Activated CD8-positive, alpha-beta memory T cell treated with anti-CD3 and anti-CD28 coated beads for 24 hours (primary cell): ENCODE measurements at regions not wholly inside any gene's neighbourhood (a gene's known extent, or its start where the extent isn't known, plus 50 kb on each side); places are given as distances from the start of the nearest gene placed in this dataset.
"Not testable (repeated sequence)": the region's sequence is repeated elsewhere in the genome, so short reads cannot be mapped to it uniquely, and the experiment has no call there.

Source experiments
- DNase-seq: peaks from one replicate; pipeline ENCODE4 v3.0.0-alpha.2; 2020

DNA sequence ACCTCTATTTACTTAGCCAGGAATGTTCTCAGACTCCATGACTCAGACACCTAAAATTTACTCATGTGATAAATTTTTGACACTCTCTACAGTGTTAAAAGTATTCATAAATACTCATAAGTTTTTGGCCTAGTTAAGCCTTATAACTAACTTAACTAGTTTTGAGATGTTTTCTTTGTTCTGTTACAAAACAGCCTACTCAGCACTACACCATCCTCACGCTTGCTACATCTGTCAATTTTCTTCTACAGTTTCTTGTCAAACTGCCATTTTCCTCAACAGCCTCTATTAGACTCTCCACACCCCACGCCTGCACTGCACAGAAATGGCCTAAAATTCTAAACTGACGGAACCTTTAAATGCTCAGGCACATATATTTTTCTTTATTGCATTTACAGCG lies 195.5 kb downstream of the ANXA1 start:
- DNase-seq, result no peak

DNA sequence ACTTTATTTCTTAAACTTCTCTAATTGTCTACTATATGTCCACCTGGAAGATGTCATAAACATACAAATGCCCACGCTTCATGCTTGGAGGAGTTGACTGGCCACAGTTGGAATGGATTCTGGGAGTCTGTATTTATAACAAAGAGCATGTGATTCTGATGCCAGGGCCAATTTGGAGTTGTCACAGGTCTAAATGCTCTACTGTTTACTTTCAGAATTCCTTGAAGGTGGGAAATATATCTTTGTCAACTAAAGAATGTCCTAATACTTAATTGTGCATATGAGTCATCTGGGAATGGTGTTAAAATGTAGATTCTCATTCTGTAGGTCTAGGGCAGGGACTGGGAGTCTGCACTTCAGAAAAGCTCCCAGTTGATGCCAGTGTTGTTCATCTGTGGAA lies 196.1 kb downstream of the ANXA1 start:
- DNase-seq, result no peak

DNA sequence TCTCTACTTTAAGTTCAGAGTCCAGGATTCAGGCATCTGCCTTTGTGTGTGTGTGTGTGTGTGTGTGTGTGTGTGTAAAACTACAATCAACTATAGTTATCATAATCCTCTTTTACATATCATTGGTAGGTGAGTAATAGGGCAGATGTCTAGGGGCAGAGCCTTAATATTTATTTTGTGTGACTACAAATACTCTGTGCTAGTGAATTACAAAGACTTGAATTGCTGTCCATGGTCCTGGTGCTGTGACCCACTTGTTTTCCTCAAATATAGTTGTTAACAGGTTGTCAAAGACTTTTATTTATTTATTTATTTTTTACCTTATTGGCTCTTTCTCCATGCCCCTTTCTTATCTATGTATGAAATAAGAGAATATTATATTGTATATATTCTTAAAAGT lies 196.8 kb downstream of the ANXA1 start:
- DNase-seq, result no peak

DNA sequence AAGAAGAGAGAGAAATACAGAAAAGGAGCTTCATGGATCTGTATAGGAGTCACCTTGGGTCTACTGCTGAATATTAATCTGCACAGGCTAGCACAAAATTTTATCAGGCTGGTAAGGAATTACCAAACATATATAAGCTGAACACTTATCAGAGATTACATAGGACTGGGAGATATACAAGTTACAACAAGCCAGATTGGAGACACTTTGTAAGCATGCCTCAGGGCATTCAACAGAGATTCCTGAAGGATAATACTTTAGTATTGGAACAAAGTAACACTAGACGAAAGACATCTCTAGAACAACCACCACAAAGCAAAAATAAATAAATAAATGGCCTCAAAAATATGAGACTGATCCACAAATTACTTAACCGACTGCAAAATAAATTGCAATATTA lies 197.8 kb downstream of the ANXA1 start:
- no peak for DNase-seq

DNA sequence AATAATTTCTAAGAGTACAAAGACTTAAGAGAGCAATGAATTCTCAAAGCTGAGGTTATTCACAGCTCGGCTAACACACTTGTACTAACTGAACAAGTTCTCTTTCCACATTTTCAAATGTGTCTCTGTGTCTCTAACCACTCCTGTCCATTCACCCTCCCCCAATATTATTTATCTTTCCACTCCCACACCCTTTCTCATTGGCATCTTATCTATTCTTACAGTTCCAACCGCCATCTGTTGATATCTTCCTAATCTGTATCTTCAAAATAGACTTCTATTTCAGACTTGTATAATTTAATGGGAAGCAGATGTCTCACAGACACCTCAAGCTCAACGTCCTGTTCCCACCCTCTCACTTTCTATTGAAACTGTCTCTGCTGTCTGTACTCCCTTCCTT lies 205.9 kb downstream of the ANXA1 start:
- no peak for DNase-seq

DNA sequence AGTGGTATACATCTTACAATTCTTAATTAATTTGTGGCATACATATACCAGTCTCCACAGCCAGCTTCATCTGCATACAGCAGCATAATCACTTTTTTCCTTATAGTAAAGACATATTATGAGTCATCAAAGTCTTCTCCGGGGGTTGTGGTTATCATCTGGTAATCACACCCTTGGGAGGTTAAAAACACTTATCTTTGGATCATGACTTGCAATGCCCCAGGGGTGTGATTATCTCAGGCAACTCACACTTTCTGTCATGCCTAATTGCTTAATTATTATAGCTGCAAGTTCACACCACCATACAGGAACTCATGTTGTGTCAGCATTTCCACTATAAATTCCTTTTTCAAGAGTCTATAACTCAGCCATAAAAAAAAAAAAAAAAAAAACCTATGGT lies 218.4 kb downstream of the ANXA1 start:
- DNase-seq, result no peak

DNA sequence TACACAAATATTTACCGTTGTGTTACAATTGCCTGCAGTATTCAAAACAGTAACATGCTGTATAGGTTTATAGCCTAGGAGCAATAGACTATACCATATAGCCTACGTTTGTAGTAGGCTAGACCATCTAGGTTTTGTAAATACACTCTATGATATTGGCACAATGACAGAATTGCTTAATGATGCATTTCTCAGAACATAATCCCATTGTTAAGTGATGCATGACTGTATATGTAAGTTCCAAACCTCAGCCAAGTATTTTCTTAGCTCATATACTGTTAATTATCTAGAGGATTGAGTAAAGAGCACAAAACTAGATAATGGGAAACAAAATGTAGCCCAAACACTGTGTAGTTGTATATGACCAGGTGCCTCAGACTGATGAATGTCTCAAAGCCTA lies 220.1 kb downstream of the ANXA1 start:
- no peak for DNase-seq

DNA sequence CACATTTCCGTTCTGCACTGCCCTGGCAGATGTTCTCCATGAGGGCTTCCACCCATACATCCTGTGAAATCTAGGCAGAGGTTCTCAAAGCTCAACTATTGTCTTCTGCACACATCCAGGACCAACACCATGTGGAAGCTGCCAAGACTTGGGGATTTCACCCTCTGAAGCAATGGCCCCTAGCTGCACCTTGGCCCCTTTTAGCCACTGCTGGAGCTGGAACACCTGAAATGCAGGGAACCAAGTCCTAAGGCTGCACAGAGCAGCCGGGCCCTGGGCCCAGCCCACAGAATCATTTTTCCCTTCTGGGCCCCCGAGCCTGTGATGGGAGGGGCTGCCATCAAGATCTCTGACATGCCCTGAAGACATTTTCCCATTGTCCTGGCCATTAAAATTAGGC lies 228.7 kb downstream of the ANXA1 start:
- DNase-seq, result no peak

DNA sequence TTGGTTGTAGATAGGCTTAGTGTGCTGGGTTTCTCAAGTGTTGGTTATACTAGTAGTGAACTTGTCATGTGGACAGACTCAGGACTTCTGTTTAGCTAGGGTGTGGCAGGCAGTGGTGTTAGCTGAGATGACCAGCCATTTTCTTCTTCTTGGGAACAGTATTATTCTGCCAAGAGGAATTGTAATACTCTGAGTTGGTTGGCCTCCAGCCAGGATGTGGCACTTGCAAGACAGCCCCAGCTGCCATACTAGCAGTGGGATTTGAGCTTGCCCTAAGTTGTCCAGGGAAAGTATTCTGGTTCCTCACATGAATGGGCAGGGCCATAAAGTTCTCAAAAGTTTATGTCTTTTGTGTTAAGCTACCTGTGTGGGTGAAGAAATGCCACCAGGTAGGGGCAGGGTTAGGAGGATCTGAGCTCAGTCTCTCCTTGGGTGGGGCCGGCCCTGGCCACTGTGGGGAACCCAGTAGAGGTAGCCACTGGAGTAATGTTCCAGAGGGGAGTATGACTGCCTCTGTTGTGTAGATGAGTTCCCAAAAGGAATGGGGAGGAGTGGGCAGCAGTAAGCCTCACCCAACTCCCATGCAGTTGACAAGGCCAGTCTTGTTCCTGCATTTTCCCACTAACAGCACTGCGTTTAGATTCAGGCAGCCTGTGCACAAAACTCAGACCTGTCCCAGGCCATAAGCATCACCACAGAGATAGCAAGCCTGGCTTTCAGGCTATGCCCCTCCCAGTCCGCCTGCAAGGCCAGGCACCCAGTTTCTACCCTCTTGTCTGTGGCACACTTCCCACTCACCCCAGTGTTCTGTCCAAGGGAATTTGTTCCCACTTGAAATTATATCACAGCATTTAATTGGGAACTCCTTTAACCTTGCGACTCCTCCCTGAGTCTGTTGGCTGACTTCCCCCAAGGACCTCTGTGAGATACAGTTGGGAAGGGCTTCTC lies 250.7 kb downstream of the ANXA1 start:
- no peak for DNase-seq

DNA sequence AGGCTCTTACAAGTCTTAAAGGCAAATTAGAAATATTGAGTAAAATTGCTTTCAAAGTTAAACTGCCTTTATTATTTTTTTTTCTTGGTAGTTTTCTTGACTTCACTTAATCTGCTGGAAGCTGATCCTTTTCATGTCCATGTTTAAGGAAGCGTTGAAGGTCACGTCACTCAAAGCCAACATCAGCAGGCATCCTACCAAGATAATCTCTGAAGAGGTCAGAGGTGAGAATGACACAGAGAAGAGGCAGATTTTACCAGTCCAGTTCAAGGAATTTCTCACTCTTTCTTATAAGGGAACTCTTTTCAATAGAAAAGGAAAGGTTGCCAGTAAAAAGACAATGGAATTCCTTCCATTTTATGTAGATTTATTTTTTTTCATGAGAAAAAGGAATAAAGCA lies 259.8 kb downstream of the ANXA1 start:
- DNase-seq, result no peak

DNA sequence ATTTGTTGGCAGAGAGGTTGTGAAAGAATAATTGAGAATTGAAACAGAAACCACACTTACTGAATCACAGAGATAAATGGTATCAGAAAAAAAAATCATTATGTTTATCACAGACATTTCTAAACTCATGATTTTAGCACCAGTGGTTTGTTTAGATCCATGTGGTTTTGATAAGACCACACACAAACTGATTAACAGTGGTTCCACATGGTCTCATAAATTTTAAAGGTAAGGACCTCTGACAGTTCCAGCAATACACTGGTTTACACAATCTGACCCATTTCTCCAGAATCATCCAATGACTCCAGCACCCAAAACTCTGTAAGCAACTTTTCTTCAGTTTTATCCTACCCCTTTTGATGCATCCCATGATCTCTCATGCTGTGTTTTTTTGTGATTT lies 261.2 kb downstream of the ANXA1 start:
- DNase-seq, result no peak

DNA sequence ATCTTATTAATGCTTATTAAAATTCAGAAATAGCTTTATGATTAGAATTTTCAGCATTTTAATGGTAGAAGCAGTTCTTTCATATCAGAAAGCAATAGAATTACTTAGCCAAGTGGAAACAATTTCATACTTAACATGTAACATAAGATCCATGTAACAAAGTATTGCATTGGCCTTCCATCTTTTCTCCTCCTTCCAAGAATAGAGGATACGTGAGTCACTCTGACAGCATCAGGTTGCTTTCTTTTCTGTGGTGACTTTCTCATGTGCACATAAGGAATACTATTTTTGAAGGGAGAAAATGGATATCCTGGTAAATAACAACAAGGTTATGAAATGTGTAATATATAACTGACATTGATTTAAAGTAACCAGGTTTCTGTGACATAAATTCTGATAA lies 272.2 kb downstream of the ANXA1 start:
- no peak for DNase-seq

DNA sequence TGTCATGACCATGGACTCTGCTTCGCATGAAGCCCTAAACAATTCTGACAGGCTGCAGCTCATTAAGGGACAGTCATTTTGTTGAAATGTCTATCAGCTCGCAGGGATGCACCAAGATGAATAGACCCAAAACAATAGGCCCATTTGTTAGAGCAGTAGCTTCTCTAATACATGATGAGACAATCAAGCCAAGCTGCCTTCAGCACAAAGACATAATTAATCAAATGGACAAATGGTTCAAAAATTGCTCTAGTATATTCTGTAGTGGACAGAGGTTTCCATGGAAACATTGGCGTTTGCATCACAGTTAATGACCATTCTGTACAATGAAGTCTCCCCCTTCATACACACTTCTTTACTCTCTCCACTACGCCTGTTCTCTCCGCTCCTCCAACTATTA lies 274.6 kb downstream of the ANXA1 start:
- DNase-seq, result no peak

DNA sequence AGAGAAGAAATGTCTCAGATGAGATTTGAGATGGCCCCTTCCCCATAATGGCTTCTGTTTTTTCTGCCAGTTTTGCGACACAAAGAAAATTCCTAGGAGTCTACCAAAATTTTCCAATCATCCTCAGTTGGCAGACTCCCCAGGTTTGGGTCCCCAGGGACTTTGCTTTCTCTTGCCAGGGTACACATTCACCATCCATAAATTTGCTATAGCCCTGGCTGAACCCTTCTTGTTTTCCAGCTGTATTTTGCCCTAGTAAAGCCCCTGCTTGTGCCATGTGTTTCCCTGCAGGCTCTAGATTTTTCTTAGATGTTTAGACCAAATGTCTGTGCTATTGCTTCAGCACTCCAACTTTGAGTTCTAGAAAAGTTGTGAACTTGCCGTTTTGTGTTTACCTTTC lies 283.2 kb downstream of the ANXA1 start:
- no peak for DNase-seq

DNA sequence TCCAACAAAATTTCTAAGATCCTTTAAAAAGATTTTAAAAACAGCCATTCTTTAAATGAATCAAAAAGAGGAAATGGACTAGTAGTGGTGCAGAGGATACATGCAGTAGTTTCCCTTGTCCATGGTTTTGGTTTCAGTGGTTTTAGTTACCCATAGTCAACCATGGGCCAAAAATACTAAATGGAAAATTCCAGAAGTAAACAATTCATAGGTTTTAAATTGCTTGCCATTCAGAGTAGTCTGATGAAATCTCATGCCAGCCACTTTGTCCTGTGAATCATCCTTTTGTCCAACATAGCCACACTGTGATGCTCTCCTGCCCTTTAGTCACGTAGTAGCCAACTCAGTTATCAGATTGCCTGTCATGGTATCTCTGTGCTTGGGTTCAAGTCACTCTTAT lies 286.1 kb downstream of the ANXA1 start:
- DNase-seq, result no peak

DNA sequence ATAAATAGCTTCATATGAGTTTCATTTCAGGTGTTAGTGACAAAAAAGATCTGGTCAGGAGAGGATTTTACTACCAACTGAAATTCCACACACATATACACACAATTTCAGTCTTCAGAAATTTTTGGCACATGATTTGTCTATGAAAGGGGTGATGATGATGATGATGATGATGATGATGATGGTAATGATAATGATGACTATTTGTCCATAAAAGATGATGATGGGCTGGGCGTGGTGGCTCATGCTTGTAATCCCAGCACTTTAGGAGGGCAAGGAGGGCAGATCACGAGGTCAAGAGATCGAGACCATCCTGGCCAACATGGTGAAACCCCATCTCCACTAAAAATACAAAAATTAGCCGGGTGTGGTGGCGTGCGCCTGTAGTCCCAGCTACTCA lies 288.2 kb downstream of the ANXA1 start:
- not testable (repeated sequence) for DNase-seq

DNA sequence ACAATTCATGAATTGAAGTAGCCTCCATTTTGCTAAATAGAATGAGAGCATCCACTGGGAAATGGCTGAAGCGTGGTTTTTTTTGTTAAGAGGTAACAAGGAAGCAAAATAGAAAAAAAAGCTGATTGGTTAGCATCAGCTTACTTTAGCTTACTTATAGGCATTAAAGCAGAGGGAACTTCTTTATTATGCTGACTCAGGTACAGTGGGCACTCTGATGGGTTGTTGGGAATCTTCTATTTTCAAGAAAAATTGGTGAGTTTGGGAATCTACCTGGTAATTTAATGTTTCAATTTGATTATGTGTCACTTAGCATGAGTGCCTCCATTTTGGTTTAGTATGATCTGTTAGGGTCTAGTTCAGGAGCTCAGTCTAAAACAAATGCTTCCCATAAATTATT lies 289.6 kb downstream of the ANXA1 start:
- DNase-seq, result no peak

DNA sequence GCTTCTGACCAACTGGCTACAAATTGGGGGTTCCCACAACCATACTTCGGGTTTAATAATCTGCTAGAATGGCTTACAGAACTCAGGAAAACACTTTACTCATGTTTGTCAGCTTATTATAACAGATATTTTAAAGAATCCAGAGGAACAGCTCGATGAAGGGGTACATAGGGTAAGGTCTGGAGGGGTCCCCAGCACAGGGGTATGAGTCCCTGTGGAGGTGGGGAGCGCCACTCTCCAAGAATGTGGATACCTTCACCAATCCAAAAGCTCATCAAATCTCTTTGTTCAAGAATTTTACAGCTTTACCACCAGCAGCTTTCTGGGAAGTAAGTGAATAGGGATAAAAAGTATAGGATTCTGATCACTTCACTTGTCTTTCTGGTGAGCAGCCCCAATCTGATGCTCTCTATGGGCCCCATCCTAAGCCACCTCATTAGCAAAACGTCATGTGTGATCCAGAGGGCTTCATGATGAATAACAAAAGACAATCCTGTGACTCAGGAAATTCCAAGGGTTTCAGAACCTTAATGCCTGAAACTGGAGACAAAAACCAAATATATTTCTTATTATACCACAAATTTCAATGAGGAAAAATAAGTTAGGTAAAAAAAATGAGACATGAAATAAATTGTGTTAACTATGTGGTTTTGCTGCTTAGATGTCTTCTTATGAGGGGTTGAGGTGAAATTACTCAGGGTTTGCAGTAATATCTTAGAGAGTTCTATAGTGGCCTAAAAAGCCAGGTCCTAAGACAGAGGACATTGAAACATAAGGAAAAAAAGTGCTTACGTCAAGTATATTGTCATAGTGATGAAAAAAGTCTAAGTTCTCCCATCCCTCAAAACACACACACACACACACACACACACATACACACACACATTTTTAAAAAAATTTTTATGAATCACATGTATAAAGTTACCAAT lies 290.5 kb downstream of the ANXA1 start:
- no peak for DNase-seq

DNA sequence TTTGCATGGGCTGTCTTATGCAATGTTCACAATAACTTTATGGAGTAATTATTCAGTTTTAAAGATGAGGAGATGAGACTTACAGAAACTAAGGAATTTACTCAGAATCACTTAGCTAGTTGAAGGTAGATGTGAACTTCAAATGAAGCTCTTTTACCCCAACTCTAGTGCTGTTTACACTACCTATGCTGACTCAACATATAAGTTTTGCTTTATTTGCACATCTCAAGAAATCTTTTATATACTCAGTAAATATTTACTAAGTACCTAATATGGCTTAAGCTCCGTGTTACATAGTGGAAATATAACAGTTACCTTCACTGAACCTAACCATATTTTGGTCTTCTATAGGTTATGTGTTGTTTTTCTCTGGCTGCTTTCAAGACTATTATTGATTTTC lies 293.2 kb downstream of the ANXA1 start:
- DNase-seq, result no peak

DNA sequence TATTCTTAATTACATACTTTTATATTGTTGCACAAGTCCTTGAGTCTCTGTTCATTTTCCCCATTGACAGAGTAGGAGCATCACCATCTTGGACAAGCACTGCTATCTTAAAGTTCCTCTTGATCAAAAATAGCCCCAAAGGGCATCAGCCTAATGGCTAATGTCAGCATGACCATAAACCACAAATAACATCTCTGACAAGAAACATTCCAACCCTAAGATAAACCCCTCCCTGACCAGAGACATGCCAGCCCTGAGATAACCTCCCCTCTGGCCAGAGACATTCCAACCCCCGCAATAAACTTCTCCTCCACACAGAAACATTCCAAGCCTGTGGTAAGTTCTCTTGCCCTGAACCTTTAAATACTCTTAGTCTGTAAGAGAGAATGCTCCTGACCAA lies 293.7 kb downstream of the ANXA1 start:
- not testable (repeated sequence) for DNase-seq

DNA sequence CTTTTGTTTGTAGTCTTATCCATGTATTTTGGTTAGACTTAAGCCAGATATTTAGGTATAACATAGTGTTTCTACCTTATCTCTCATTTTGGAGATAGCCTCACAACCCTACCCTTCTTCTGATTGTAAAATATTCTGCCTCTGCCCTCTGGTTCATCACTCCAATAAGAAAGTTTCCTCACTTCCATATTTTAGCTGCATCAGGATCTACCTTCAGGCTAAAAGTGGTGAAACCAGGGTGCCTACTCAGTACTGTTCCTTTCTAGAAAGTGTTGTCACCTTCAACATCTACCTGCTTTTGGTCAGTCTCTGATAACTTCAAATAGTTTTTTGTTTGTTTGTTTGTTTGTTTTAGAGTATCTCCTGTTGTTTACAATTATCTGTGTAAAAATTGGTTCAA lies 294.6 kb downstream of the ANXA1 start:
- DNase-seq, result no peak

DNA sequence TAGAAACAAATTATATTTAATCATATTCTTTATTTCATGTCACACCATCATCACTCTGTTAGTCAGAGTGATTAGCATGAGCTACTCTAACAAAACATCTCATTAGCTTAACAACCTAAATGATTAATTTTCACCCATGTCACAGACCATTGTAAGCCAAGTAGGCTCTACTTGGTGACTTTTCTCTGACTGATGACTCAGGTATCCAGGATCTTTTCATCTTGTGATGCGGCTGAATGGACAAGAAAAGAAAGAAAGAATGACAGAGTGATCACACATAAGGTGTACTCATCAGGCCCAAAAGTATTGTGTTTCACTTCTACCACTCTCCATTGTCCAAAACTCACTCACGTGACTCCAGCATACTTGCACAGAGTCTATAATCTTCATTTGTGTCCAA lies 299.3 kb downstream of the ANXA1 start:
- DNase-seq, result no peak

DNA sequence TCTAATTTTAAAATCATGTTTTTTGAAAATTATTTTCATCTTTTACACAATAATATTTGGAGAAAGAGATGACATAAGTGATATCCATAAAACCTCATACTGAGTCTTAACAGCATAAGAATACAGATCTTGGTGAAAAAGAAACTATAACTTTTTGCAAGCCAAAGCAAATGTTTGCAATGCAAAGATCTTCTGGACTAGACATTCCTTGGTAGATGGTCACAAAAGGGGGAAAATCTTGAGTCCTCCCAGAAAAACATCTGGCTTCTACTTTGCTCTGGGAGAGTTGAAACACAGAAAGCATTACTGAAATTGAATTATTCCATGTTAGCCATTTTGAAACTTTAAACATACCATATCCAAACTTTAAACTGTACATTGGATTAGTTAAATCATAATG lies 308.2 kb downstream of the ANXA1 start:
- no peak for DNase-seq

DNA sequence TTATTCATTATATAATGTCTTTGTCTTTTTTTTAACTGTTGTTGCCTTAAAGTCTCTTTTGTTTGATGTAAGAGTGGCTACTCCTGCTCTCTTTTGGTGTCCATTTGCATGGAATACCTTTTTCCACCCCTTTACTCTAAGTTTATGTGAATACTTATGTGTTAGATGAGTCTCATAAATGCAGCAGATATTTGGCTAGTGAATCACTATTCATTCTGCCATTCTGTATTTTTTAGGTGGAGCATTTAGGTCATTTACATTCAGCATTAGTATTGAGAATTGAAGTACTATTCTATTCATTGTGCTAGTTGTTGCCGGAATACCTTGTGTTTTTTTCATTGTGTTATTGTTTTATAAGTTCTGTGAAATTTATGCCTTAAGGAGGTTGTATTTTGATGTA lies 317.1 kb downstream of the ANXA1 start:
- no peak for DNase-seq
